CD4-positive, alpha-beta T cell treated with Interleukin-10 for 1 hour (primary cell): ENCODE measurements at regions not wholly inside any gene's neighbourhood (a gene's known extent, or its start where the extent isn't known, plus 50 kb on each side); places are given as distances from the start of the nearest gene placed in this dataset.
"Not testable (repeated sequence)": the region's sequence is repeated elsewhere in the genome, so short reads cannot be mapped to it uniquely, and the experiment has no call there.

Experiments used
- DNase-seq: peaks from one replicate; pipeline ENCODE4 v3.0.0-alpha.2; 2020

- no peak for DNase-seq
Observed at GRCh38 chrX:124720532-124720931, 374.2 kb downstream of the SH2D1A start.

GRCh38 chrX:124725502-124725901 lies 379.1 kb downstream of the SH2D1A start:
- DNase-seq: no peak

GRCh38 chrX:124726292-124726691 lies 379.9 kb downstream of the SH2D1A start:
- DNase-seq: no peak

GRCh38 chrX:124726881-124727280 lies 380.5 kb downstream of the SH2D1A start:
- no peak for DNase-seq

- peak; percentile 46 for DNase-seq
Observed at GRCh38 chrX:124736553-124737270, 390.3 kb downstream of the SH2D1A start.

- no peak for DNase-seq
Observed at GRCh38 chrX:124737771-124738170, 391.4 kb downstream of the SH2D1A start.

GRCh38 chrX:124747295-124747694 lies 400.9 kb downstream of the SH2D1A start:
- DNase-seq: no peak

- no peak for DNase-seq
Observed at GRCh38 chrX:124764354-124764753, 418.0 kb downstream of the SH2D1A start.

GRCh38 chrX:124769166-124769565 lies 422.8 kb downstream of the SH2D1A start:
- DNase-seq: no peak

- DNase-seq: no peak
Observed at GRCh38 chrX:124771292-124771691, 424.9 kb downstream of the SH2D1A start.

- not testable (repeated sequence) for DNase-seq
Observed at GRCh38 chrX:124788253-124788652, 441.9 kb downstream of the SH2D1A start.

GRCh38 chrX:124789874-124790273 lies 443.5 kb downstream of the SH2D1A start:
- not testable (repeated sequence) for DNase-seq

- no peak for DNase-seq
Observed at GRCh38 chrX:124791492-124792095, 445.2 kb downstream of the SH2D1A start.

GRCh38 chrX:124796989-124797388 lies 450.6 kb downstream of the SH2D1A start:
- DNase-seq: no peak

- no peak for DNase-seq
Observed at GRCh38 chrX:124804962-124805361, 458.6 kb downstream of the SH2D1A start.

- DNase-seq: no peak
Observed at GRCh38 chrX:124805486-124805885, 459.1 kb downstream of the SH2D1A start.

GRCh38 chrX:124814106-124814505 lies 467.7 kb downstream of the SH2D1A start:
- DNase-seq: no peak

- DNase-seq: no peak
Observed at GRCh38 chrX:124818033-124818432, 471.7 kb downstream of the SH2D1A start.

- no peak for DNase-seq
Observed at GRCh38 chrX:124818764-124819163, 472.4 kb downstream of the SH2D1A start.

GRCh38 chrX:124820738-124821137 lies 474.4 kb downstream of the SH2D1A start:
- no peak for DNase-seq

- DNase-seq: no peak
Observed at GRCh38 chrX:124827258-124827845, 481.0 kb downstream of the SH2D1A start.

GRCh38 chrX:124829930-124830329 lies 483.6 kb downstream of the SH2D1A start:
- DNase-seq: no peak

GRCh38 chrX:124836786-124837185 lies 482.9 kb upstream of the TEX13C start:
- no peak for DNase-seq

- DNase-seq: no peak
Observed at GRCh38 chrX:124842205-124842604, 477.5 kb upstream of the TEX13C start.
